ENCODE measurements at regions not wholly inside any gene's neighbourhood (a gene's known extent, or its start where the extent isn't known, plus 50 kb on each side); places are given as distances from the start of the nearest gene placed in this dataset.

DNA sequence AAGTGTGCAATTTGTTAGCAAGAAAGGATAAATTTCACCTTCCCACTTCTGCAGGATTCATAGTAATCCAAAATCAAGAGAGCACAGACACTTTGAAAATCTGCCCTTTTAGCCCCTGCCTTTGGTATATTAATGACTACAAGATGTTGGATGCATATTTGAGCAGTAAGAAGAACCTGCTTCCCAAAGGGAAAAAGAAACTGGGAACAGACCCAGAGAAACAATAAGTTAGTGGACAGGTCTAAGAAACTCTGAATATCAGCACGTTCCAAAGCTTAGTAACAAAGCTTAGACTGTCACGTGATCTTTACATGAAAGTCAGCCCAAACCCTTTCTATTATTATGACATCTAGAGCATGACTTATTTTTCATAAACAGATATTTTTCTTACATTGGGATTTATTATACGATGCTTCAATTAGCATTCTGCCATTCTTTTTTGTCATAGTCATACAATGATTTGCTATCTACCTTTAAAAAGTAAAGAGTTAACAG is 390.9 kb upstream of the ADGRL2 start:
- Histone ChIP-seq H4K5ac (ENCODE audit: insufficient read length, low read depth, low read length) (no peak overlapping the region), H3K36me3 (ENCODE audit: control insufficient read depth in 2 of 4, insufficient read depth in 4 of 4, low read length in 3 of 4) (no peaks in the 10 kb centered on the region), H3K23ac (ENCODE audit: insufficient read length) (no peak overlapping the region), H3K56ac (replicated peaks; ENCODE audit: insufficient read length, low read depth, low read length) (no peak overlapping the region), H3K9ac (replicated peaks in 1 of 4; ENCODE audit: extremely low read depth in 1 of 4, low read depth in 3 of 4, low read length in 3 of 4) (no peak overlapping the region), H2BK15ac (ENCODE audit: low read length) (no peak overlapping the region), H3K18ac (ENCODE audit: extremely low read depth, low read length) (no peak overlapping the region), H4K20me1 (replicated peaks in 1 of 2; ENCODE audit: control insufficient read depth in 1 of 2, insufficient read depth in 2 of 2, low read length in 2 of 2) (no peaks in the 10 kb centered on the region), H3K4me1 (replicated peaks in 1 of 4; ENCODE audit: control insufficient read depth in 3 of 4, insufficient read depth in 4 of 4, low read length in 3 of 4) (peaks cover 0 to 19% (median 13%) of the 10 kb centered on the region in 4 experiments; a peak in 4 of 7 replicates), H3K79me2 (ENCODE audit: control insufficient read depth in 1 of 2, insufficient read depth in 2 of 2, low read length in 2 of 2) (no peaks in the 10 kb centered on the region), H2BK12ac (ENCODE audit: low read depth, low read length) (no peak overlapping the region), H2BK20ac (ENCODE audit: low read length) (no peak overlapping the region), H3K23me2 (ENCODE audit: low read depth, low read length) (no peaks in the 10 kb centered on the region), H3K27me3 (replicated peaks in 1 of 4; ENCODE audit: control insufficient read depth in 3 of 4, extremely low read depth in 1 of 4, insufficient read depth in 3 of 4, low read length in 3 of 4) (no peaks in the 10 kb centered on the region), H3K27ac (ENCODE audit: low read depth, low read length) (no peak overlapping the region), H4K8ac (ENCODE audit: extremely low read depth, insufficient read depth, low read length) (no peak overlapping the region), H3K4me2 (ENCODE audit: insufficient read depth in 1 of 2, low read depth in 2 of 2, low read length in 2 of 2) (no peak overlapping the region), H3K14ac (ENCODE audit: insufficient read length) (no peak overlapping the region), H2AK5ac (ENCODE audit: low read depth, low read length) (no peak overlapping the region), H2BK5ac (ENCODE audit: low read depth, low read length) (no peak overlapping the region), H4K91ac (replicated peaks; ENCODE audit: insufficient read length, low read length) (no peak overlapping the region), H3K4me3 (ENCODE audit: extremely low read depth in 1 of 4, insufficient read depth in 2 of 4, low read depth in 3 of 4, low read length in 4 of 4) (no peak overlapping the region), H3K79me1 (ENCODE audit: low read depth, low read length) (no peaks in the 10 kb centered on the region), H2AFZ (ENCODE audit: low read length) (no peak overlapping the region), H3K9me3 (ENCODE audit: insufficient read depth in 2 of 2, low read depth in 1 of 2, low read length in 1 of 2) (no peaks in the 10 kb centered on the region), H2BK120ac (replicated peaks; ENCODE audit: low read depth, low read length) (no peak overlapping the region), H3K4ac (replicated peaks; ENCODE audit: insufficient read length, low read depth, low read length) (no peak overlapping the region)
- POLR2A ChIA-PET (ENCODE audit: partially characterized antibody) = interaction anchor here (1.7 kb wide), 1 partner anchor 9 kb away, joined by 5 read pairs; no protein-coding TSS in a partner anchor
- CTCF ChIA-PET (ENCODE audit: partially characterized antibody) = interaction anchor here (0.6 to 2.4 kb wide), 3 partner anchors 9 to 427 kb away, joined by 3 to 6 read pairs (median 4); no protein-coding TSS in a partner anchor
- DNase-seq (ENCODE audit: low read depth in 1 of 2, low spot score in 2 of 2) (no peak), FAIRE-seq (no peak)
- 86% methylated on average over 3 of the region's 3 CpGs; no CpG with 5 or more reads in 1 of the 2 experiments for WGBS, 2 experiments (ENCODE audit: extremely low coverage in 1 of 2, insufficient coverage in 1 of 2, insufficient read length in 1 of 2, insufficient replicate concordance in 2 of 2, low coverage in 1 of 2, low lambda C conversion rate in 2 of 2, missing lambda C conversion rate in 1 of 2)
- no peak for TF ChIP-seq JUND (IDR thresholded peaks at IDR 0.05; ENCODE audit: low read length)
- no peak for TF ChIP-seq CTBP2 (IDR thresholded peaks at IDR 0.05; ENCODE audit: borderline replicate concordance, insufficient read depth, insufficient read length, low read length)
- TF ChIP-seq PHF8 (conservative IDR thresholded peaks at IDR 0.05; ENCODE audit: low read depth, low read length) = no peak
- no peak for TF ChIP-seq CHD1 (IDR thresholded peaks at IDR 0.05; ENCODE audit: low read depth, low read length)

All from H1 (cell line).